ENCODE measurements at regions not wholly inside any gene's neighbourhood (a gene's known extent, or its start where the extent isn't known, plus 50 kb on each side); places are given as distances from the start of the nearest gene placed in this dataset.

DNA sequence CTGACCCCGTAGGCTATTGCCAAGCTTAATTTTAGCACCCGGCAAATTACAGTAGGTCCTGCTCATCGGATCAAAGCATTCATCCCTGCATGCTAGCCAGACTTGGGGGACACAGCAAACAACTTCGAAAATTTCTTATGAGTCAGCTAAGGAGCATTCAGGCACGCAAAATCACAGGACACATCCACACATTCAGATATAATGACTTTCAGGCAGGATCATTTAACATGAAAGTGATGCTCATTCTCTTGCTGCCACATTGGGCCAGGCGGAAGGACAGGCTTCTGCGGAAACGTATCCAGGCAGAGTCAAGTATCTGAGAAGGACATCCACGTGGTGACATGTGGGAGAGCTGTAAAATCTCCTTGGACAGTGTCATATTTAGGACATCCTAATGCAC lies 474.0 kb upstream of the NRP1 start:
- DNase-seq = no peak

DNA sequence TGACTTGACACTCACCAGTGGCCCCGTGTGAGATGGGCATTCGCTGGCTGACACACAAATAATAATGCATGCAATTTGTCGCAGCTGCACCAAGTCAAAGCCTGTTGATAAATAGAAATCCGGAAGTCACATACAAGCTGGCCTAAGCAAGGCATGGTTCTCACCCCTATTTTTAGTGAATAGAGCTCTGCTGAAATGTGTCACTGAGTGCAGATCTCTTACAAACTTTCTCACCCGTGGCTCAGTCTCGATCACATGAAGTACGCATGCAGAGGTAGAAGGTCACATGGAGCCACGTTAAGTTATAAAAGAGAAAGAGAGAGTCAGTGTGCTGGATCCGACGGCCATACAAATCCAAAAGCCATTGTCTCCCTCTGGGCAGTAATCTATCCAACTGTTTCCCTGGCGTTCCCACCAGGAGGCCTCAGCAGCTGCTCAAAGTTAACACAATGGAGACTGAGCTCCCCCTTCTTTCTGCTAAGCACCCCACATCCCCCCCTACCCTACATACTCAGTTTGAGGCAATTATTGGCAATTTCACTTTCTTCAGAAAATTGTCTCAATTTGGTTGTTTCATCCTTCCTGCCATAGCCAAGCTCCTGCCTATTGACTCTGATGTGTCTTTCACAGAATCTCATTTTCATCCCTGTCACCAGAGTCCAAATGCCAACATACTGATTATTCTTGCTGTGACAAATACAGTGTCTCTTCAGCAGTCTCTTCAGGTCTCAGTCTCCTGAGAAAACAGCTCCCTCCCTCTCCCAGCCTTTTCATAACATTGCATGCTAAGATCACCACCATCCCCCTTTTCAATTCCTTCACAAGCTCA lies 473.3 kb upstream of the NRP1 start:
- no peak for DNase-seq

DNA sequence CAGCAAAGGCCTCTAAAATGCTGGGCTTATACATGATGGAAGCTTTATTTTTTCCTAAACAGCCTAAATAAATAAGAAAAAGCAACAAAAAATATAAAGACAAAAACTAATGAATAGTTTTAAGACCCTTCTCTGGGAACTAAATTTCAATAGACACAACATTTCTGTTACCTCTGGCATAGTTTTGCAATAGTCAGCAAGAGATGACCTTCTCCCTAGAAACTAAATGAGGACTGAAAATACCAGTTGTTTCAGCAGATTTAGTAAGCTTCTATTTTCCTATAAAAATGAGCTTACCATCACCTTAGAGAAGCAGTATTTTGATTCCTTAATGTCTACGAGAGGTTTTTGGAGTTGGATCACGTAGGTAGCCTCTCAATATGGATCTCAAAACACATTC lies 471.4 kb upstream of the NRP1 start:
- DNase-seq = no peak

DNA sequence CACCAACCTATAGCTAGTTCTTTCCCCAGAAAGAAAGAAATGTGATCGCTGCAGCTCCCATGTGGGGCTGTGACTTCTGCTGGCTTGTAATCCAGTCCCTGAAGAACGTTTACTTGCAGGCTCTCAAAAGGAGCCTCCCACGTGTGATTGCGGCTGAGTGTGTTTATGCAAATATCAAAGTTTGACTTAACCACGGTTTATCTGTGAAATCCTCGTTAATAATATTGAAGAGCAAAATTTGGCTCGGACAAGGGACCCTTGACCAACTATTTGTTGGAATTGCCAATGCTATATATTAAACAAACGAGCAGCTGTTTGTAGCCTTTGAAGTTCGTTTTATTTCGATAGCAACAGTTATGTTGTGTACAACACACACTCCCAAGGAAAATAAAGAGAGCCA lies 470.1 kb upstream of the NRP1 start:
- DNase-seq = no peak

DNA sequence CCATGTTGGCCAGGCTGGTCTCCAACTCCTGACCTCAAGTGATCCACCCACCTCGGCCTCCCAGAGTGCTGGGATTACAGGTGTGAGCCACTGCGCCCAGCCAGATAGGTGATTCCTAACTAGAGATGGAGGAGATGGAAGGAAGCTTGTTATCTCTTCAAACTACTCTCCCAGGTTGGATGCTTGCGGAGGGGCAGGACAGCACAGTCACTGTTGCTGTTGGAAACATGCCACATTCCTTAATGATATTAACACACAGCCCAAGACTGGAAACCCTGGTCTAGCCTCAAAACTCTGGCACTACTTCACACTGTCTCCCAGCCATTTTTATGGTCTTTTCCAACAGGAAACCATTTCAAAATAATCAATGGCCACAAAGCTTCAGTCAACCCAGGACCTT lies 468.8 kb upstream of the NRP1 start:
- DNase-seq = no peak

DNA sequence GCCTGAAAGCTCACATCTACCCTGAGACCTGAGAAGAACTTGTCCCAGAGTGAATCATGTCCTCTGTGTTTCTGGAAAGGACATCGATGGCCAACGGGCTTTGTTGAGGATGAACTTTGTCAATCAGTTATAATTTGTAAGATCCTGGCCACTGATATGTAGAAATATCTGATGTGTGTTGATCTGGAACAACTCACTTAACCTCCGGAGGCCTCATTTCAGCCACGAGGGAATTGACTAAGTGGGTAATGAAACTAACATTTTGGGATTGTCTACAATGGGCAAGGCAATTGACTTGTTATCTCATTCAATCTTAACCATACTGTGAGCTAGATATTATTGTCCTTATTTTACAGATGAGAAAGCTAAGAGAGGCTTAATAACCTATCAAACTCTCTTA lies 468.1 kb upstream of the NRP1 start:
- DNase-seq = no peak

DNA sequence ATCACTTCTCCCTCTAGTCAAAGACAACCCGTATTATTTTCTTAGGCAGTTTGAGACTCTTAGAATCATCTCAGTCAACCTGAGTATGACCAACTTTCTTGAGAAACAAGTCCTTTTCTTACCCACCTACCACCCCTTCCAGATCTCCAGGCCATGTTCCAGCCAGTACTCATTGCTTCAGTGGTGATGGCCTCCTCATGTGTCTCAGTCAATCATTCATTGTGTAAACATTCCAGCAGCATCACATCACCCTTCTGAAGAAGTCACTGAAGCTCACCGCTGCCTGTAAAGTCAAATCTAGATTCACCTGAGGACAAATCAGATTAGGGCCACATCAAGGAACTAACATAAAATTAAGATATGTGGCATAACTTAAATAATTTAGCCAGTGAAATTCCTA lies 467.2 kb upstream of the NRP1 start:
- no peak for DNase-seq

DNA sequence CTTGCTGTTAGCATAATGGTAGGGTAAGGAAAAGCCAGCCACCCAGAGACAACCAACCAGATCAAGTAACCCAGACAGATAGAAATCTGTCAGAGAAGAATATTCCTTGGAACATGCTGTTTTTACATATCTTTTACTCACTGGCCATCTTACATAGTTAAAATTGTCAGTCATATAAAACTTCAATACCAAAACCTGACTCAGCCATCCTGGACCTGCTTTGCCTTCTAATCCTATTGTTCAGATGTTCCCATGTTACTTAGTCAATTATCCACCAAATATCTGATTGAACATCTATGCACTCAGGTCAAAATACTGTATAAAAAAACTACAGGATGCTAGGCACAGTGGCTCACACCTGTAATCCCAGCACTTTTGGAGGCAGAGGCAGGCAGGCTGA lies 466.5 kb upstream of the NRP1 start:
- no peak for DNase-seq

DNA sequence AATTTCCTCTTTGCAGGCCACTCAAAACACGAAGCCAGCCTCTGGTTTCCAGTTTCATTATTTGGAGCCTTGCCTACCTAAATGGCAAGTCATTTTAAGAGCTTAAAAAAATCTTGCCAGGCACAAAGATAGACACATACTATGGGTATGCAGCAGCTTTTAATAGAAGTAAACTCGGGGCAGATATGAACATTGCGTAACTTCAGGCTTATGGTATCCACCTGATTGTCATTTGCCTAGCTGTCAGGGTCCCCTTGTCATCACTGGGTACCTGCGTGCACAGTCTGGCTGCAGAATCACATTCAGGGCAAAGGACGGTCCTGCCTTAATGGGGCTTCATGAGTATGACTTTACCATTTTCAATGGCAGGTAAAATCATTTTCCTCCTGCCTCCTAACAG lies 466.1 kb upstream of the NRP1 start:
- no peak for DNase-seq

DNA sequence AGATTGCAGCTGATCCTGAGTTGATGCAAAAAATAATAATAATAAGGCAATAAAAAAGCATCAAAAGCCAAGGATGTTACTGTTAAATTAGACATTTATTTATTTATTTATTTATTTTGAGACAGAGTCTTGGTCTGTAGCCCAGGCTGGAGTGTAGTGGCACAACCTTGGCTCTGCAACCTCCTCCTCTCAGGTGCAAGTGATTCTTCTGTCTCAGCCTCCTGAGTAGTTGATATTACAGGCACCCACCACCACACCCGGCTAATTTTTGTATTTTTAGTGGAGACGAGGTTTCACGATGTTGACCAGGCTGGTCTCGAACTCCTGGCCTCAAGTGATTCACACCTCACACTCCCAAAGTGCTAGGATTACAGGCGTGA lies 465.5 kb upstream of the NRP1 start:
- no peak for DNase-seq

DNA sequence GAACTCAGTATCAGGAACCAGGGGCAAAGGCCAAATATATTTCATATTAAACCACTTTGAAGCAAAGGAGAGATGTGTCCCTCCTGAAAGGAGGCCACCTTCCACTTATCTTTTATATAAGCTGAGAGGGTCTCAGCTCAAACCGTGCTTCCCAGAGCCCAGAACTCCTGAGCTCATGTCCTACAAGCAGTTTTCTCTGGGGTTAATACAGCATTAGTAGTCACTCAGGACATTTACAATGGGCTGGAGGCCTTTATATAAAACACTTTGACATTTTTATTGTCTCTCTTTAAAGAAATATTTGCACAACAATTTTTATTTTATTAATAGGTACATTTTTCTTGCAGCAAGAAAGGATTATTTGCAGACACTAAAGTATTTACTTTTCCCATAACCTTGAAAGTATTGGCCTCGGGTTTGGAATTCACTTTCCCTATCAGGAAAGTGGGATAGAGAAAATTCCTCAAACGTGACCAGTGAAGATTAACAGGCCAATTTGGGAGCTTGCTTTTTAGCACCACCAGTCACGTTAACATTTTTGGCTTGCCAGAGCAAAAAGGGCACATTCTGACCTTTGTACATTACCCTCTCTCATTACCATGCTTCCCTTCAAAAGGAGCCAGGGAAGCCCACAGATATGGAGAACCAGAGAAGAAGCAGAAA lies 464.9 kb upstream of the NRP1 start:
- no peak for DNase-seq

DNA sequence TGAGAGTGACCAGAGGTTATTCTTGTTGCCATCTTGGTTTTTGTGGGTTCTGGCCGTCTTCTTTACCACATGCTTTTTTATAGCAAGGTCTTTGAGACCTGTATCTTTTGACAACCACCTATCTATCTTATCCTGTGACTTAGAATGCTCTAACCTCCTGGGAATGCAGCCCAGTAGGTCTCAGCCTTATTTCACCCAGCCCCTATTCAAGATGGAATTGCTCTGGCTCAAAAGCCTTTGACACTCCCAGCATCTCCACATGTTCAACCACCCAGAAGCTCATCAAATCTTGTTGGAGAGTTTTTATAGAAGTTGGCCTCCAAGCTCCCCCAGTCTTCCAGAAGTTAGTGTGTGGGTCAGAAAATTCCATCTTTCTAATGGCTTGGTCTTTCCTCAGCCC lies 464.3 kb upstream of the NRP1 start:
- no peak for DNase-seq

DNA sequence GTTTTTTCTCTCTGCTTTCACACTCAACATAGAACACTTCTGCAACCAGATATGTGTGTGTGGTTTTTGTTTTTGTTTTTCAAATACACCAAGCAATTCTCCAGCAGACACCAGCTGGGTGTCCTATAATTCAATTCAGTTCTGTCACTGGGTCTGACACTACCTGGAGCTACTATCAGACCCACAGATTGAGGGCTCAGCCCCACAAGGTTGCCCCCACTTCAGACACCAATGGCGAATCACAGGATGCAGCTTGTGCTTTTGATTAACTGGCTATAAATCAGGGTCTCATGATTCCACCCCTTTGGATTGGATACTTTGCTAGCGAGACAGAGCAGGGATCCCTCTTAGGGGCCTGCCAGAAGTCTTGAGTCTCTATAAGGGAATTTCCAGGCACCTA lies 462.2 kb upstream of the NRP1 start:
- no peak for DNase-seq

DNA sequence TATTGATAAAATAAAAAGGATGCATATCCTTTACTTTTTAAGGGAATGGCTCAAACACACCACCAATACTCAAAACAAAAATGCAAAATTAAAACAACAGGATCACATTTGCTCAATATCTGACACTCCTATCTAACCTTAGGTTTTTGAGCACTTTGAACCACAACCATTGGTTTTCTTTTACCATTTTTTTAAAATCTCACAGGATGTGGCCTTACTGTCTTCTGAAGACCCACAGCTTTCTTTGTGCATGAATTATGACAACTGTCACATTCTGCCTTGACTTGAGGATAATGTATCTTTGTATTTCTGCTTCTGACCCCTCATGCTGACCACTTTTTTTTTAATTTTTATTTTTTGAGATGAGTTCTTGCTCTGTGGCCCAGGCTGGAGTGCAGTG lies 461.1 kb upstream of the NRP1 start:
- no peak for DNase-seq

DNA sequence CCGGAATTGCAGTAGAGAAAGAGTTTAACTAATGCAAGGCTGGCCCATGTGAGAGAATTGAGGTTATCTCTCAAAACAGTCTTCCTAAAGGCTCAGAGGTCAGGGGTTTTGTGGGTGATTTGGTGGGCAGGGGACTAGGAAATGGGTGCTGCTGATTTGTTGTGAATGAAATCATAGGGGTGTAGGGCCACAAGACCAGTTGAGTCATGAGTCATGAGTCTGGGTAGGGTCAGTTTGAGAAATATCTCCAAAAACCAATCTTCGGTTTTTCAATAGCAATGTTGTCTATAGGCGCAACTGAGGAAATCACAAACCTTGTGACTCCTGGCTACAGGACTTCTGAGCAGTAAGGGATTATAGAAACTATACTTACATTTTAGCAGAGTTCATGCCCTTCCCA lies 460.0 kb upstream of the NRP1 start:
- DNase-seq = no peak

DNA sequence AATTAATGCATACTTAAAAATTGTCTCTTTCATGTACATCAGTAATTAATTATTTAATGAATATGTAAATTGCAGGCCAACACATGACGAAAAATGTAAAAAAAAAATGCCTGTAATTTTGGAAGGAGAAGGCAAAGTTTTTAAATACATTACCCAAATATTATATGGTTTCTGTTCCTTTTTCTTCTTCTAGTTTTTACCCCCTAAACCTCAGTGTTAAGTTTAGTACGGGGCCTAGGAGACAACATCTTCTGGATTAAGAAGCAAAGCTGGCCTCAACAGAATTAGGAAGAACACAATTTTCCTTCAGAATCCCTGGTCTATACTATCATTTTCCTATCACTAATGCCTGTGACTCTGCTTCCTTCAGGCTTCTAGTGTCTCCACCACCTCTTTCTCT lies 459.3 kb upstream of the NRP1 start:
- DNase-seq = no peak

DNA sequence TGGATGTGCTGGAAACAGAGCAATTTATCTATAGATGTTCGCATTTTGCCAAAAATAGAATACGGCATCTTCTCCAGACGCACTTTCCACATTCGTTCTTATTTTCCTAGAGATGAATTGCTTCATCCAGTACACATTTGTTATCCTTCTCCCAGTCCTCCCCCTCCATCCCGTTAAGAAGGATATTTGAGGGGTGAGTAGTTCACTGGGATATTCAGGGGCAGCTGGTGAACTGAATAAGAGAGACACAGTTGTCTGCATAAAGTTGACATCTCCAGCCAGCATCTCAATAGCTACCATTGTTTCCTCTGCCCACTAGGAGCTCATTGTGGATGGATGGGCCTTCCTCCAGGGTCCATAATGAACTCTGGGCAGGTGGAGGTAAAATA lies 456.8 kb upstream of the NRP1 start:
- DNase-seq = no peak

DNA sequence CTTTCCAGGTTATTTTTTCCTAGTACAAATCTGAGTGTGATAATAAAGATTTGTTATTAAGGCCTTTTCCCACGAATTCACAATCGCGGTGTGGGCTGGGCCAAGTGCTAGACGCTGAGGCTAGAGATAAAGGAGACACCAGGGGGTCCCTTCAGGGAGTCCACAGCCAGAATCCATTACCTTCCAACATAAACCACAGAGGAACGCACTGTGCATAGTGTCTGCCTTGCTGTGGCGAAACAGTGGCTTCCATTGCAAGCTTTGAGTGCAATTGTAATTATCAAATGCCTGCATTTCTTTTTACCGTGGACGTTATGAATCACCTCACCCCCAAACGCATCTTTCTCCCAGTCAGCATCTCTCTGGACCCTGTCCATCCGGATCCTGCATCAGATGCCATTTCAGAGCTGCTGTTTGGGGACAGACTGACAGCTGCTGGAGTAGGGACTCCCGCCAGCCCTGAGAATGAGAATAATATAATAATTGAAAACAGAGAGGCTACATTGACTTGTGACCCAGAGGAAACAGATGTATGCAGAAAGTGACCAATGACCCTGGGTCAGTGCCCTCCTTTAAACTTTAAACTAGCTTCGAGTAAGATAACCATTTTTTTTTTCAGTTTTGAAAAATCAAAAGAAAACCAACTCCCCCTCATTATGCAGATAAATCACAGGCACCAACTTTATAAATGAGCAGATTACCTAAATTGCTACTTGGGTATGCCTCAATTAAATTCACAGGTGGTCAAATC lies 456.2 kb upstream of the NRP1 start:
- DNase-seq = no peak

DNA sequence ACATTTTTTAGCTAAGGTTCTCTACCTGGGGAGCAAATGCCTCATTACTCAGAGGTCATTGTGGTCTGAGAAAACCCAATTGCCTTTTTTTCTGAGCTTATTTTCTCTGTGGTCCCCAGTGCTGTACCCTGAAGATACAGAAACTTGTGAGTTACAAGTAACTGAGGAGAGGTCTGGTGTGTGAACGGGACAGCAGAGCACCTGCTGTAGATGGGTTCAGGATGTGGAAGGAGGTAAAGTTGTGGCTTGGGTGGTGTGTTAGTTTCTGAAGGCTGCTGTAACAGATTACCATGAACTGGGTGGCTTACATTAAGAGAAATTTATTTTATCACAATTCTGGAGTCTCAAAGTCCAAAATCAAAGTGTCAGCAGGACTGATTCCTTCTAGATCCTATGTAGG lies 449.1 kb upstream of the NRP1 start:
- DNase-seq = no peak

DNA sequence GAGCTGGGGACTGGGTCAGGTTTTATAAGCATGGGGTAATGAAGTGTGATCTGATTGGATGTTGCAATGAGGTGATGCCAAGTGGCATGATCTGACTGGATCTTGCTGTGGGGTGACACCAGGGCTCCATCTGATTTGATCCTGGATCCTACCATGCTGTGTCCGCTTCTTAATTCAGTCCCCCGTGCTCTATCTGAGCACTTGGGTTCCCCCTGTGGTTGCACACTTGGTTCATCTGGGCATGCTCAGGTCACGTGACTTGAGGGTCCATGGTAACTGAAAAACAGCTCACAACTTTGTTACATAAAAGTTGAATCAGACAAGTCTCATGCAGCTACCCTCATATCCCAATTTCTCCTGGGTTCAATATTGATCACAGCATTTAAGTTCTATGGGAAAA lies 448.6 kb upstream of the NRP1 start:
- DNase-seq = no peak

DNA sequence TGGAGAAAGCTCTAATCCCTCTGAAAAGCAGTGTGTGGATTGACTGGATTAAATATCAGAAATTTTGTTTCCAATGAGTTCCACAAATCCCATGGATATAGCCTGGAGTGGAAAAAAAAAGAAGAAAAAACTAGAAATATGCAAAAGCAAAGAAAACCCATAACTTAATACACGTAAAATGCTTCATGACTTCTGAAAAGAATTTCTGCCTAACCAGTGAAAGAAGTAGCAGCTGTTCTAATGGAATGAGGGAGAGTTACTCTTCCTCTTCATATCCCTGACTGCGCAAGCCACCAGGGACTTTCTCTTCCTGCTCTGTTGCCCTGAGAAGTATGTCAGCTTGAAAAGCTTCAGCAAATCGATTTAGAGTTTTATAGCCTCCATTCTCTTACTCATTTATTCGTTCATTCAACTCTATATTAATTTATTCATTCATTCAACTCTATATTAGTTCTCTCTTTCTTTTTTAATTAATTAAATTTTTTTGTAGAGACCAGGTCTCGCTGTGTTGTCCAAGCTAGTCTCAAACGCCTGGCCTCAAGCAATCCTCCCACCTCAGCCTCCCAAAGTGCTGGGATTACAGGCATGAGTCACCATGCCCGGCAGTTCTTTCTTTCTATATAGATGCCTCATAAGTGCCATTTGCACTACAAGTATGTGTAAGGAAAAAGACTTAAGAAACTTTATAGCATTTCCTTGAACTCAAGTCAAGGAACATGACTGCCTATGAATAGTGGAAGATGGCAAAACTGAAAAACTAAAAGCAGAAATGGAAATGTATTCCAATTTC lies 447.3 kb upstream of the NRP1 start:
- DNase-seq = no peak

DNA sequence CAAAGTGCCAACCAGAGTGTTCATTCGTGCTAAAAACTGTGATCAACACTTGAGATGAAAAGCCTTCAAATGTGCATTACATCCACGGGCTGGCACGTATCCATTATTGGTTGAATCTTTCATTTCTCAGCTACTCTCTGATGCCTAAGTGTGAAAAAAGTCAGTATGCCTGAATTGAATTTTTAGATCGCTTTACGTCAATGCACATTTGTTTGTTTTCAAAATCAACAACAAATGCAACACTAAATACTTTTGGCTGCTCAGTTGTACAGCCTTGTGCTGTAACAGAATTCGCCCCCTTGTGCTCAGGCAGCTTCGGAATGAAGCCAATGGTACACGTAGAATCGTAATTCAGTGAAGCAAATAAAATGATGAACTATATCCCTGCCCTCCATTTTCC lies 446.5 kb upstream of the NRP1 start:
- no peak for DNase-seq

DNA sequence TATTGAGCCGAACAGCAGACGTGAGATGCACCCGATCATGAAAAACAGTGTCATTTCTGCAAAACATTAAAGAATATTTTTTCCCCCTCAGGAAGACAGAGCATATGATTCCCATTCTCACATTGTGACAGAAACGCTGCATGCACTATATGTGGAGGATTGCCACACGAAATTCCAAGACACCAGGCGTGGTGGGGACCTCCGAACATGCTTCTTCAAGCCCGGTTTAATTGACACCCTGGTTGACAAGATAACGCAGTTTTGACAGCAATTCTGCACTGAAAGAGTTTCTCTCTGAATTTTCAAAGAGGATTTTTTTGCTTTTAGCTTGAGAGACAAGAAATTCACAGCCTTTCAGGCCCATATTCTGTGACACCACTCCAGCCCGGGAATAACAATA lies 442.8 kb upstream of the NRP1 start:
- DNase-seq = no peak
